SK-N-SH (cell line): ENCODE measurements at regions not wholly inside any gene's neighbourhood (a gene's known extent, or its start where the extent isn't known, plus 50 kb on each side); places are given as distances from the start of the nearest gene placed in this dataset.

Experiments
- CTCF ChIA-PET: fragments of 300-600, 350-600 bp; formaldehyde crosslinking; extraction: SDS; loops from one replicate; lab custom pipeline; 2021; lab: Yijun Ruan, JAX
- POLR2A ChIA-PET: fragments of 350-600 bp; sonication (Branson Sonifier 250); formaldehyde crosslinking; extraction: SDS; loops from one replicate; lab custom pipeline; 2020; ENCODE audit warnings: antibody characterized with exemption, inconsistent platforms; lab: Yijun Ruan, JAX
- DNase-seq: peaks from one replicate; pipeline ENCODE4 v3.0.0; 2012
- H2AFZ ChIP-seq: fragments of 200-600 bp; sonication (generic); 2 replicates; pipeline ENCODE4 v1.8.1; 2016; ENCODE audit warnings: antibody characterized with exemption, mild to moderate bottlenecking, low read depth
- H3F3A ChIP-seq: fragments of 200-600 bp; sonication (generic); replicated peaks from 2 replicates; pipeline ENCODE3; 2016; ENCODE audit warnings: antibody characterized with exemption, mild to moderate bottlenecking; ENCODE audit not compliant: insufficient read depth
- H3K27ac ChIP-seq, 2 experiments: fragments of 200-500 bp in 1 of 2; fragments of 200-600 bp in 1 of 2; sonication (Bioruptor generic) in 1 of 2; sonication (generic), shearing (Covaris generic) in 1 of 2; 2 replicates each; pipeline versions ENCODE4 v1.5.1 to v1.6.1; 2014 to 2016; ENCODE audit warnings: low read depth in 2 of 2, inconsistent platforms in 1 of 2, low read length in 1 of 2, mild to moderate bottlenecking in 1 of 2, mixed read lengths in 1 of 2
- H3K27me3 ChIP-seq: fragments of 200-600 bp; sonication (generic), shearing (Covaris generic); 2 replicates; pipeline ENCODE4 v1.6.1; 2016; ENCODE audit warnings: mixed run types; ENCODE audit not compliant: insufficient read depth
- H3K36me3 ChIP-seq, 2 experiments: fragments of 200-500 bp in 1 of 2; fragments of 200-600 bp in 1 of 2; sonication (Bioruptor generic) in 1 of 2; sonication (generic) in 1 of 2; replicated peaks in 1 of 2; 2 replicates each; pipeline versions ENCODE3 to v1.5.1; 2014 to 2016; ENCODE audit warnings: low read length in 1 of 2, mild to moderate bottlenecking in 1 of 2; ENCODE audit not compliant: insufficient read depth in 2 of 2, control insufficient read depth in 1 of 2
- H3K4me1 ChIP-seq, 2 experiments: fragments of 200-500 bp in 1 of 2; fragments of 200-600 bp in 1 of 2; sonication (Bioruptor generic) in 1 of 2; sonication (generic), shearing (Covaris generic) in 1 of 2; 2 replicates each; pipeline versions ENCODE4 v1.5.1 to v1.6.1; 2014 to 2016; ENCODE audit warnings: low read depth in 1 of 2, low read length in 1 of 2, mixed run types in 1 of 2; ENCODE audit not compliant: insufficient read depth in 2 of 2, control insufficient read depth in 1 of 2
- H3K4me2 ChIP-seq: fragments of 200-600 bp; sonication (generic), shearing (Covaris generic); 2 replicates; pipeline ENCODE4 v1.6.1; 2017; ENCODE audit warnings: mixed run types
- H3K4me3 ChIP-seq, 2 experiments: fragments of 200-500 bp in 1 of 2; fragments of 200-600 bp in 1 of 2; sonication (Bioruptor generic) in 1 of 2; sonication (generic), shearing (Covaris generic) in 1 of 2; 2 replicates each; pipeline versions ENCODE4 v1.5.1 to v1.8.1; 2014 to 2016; ENCODE audit warnings: low read depth in 2 of 2, inconsistent platforms in 1 of 2, low read length in 1 of 2, mild to moderate bottlenecking in 1 of 2, mixed read lengths in 1 of 2, moderate library complexity in 1 of 2
- H3K79me2 ChIP-seq: fragments of 200-600 bp; sonication (generic); 2 replicates; pipeline ENCODE4 v1.8.1; 2017; ENCODE audit warnings: mild to moderate bottlenecking; ENCODE audit not compliant: insufficient read depth
- H3K9ac ChIP-seq: fragments of 200-600 bp; sonication (generic); 2 replicates; pipeline ENCODE4 v1.6.1; 2017; ENCODE audit warnings: mixed run types
- H3K9me2 ChIP-seq: fragments of 200-600 bp; sonication (generic); 2 replicates; pipeline ENCODE4 v1.6.1; 2017; ENCODE audit warnings: mixed run types
- H3K9me3 ChIP-seq: fragments of 200-600 bp; sonication (generic); 2 replicates; pipeline ENCODE4 v1.6.1; 2017; ENCODE audit warnings: mixed run types, mild to moderate bottlenecking, moderate library complexity
- H4K20me1 ChIP-seq: fragments of 200-600 bp; sonication (generic); 2 replicates; pipeline ENCODE4 v1.6.1; 2017; ENCODE audit warnings: mild to moderate bottlenecking, mixed run types; ENCODE audit not compliant: insufficient read depth
- CTCF ChIP-seq: fragments of 200-600 bp; sonication (generic); IDR thresholded peaks from 2 replicates; pipeline ENCODE4 v1.6.1; 2017; ENCODE audit warnings: antibody characterized with exemption, mild to moderate bottlenecking, moderate library complexity
- EP300 ChIP-seq, 2 experiments: IDR thresholded peaks; 2 replicates each; pipeline versions ENCODE4 v1.4.0 to v1.6.1; 2012; ENCODE audit warnings: borderline replicate concordance in 1 of 2, low read depth in 1 of 2, low read length in 1 of 2
- FOSL2 ChIP-seq: IDR thresholded peaks from 2 replicates; pipeline ENCODE4 v1.4.0; 2012; ENCODE audit warnings: low read depth, mild to moderate bottlenecking, moderate library complexity, borderline replicate concordance
- GATA2 ChIP-seq: sonication (generic); formaldehyde crosslinking; IDR thresholded peaks from 2 replicates; pipeline ENCODE4 v1.5.0; 2020; ENCODE audit warnings: mild to moderate bottlenecking, missing genetic modification reagents
- JUND ChIP-seq: IDR thresholded peaks from 2 replicates; pipeline ENCODE4 v1.4.0; 2012
- MAX ChIP-seq: IDR thresholded peaks from 2 replicates; pipeline ENCODE4 v1.4.0; 2012; ENCODE audit warnings: low read depth
- MEF2A ChIP-seq: IDR thresholded peaks from 2 replicates; pipeline ENCODE4 v1.4.0; 2012; ENCODE audit warnings: low read depth, borderline replicate concordance
- RAD21 ChIP-seq: IDR thresholded peaks from 2 replicates; pipeline ENCODE4 v1.6.1; 2012; ENCODE audit warnings: mild to moderate bottlenecking, low read length
- REST ChIP-seq: IDR thresholded peaks from 2 replicates; pipeline ENCODE4 v1.6.1; 2012; ENCODE audit warnings: mild to moderate bottlenecking, low read depth, low read length, moderate library complexity
- RFX5 ChIP-seq: IDR thresholded peaks from 2 replicates; pipeline ENCODE4 v1.6.1; 2012; ENCODE audit warnings: mild to moderate bottlenecking, improper control_type of control experiment, low read length
- RXRA ChIP-seq: IDR thresholded peaks from 2 replicates; pipeline ENCODE4 v1.4.0; 2012; ENCODE audit warnings: low read depth, mild to moderate bottlenecking, borderline replicate concordance
- SIN3A ChIP-seq: IDR thresholded peaks from 2 replicates; pipeline ENCODE4 v1.6.1; 2012; ENCODE audit warnings: low read depth, mild to moderate bottlenecking, low read length, moderate library complexity, borderline replicate concordance
- TAF1 ChIP-seq: IDR thresholded peaks from 2 replicates; pipeline ENCODE4 v1.6.1; 2012; ENCODE audit warnings: low read depth, mild to moderate bottlenecking, low read length, moderate library complexity, borderline replicate concordance
- TEAD4 ChIP-seq: IDR thresholded peaks from 2 replicates; pipeline ENCODE4 v1.4.0; 2012; ENCODE audit warnings: mild to moderate bottlenecking, borderline replicate concordance; ENCODE audit not compliant: insufficient read depth
- WGBS: methylation state at CpG from one replicate; pipeline ENCODE4 v1.1.6; 2017; ENCODE audit warnings: low lambda C conversion rate; 5-methylcytosine and 5-hydroxymethylcytosine counted together
- TF ChIP-seq, protein P1 (sequence below): fragments of 150-350 bp; IDR thresholded peaks from 2 replicates; pipeline ENCODE4 v1.6.1; 2017; ENCODE audit warnings: antibody characterized with exemption, low read length, low read depth, borderline replicate concordance
- TF ChIP-seq, protein P2 (sequence below): IDR thresholded peaks from 2 replicates; pipeline ENCODE4 v1.4.0; 2012; ENCODE audit warnings: low read depth, borderline replicate concordance
- TF ChIP-seq, protein P3 (sequence below): IDR thresholded peaks from 2 replicates; pipeline ENCODE4 v1.4.0; 2012; ENCODE audit warnings: low read depth, borderline replicate concordance

GRCh38 chr16:75924397-75924796, 198.1 kb upstream of the CPHXL start:
- Histone ChIP-seq H3K4me1 (no peaks in the 10 kb centered on the region), H3K79me2 (no peaks in the 10 kb centered on the region), H3K9ac (no peak overlapping the region), H3K36me3 (no peaks in the 10 kb centered on the region), H3K9me3 (no peaks in the 10 kb centered on the region), H3K4me3 (no peak overlapping the region), H3F3A (no peaks in the 10 kb centered on the region), H3K9me2 (no peaks in the 10 kb centered on the region), H3K27me3 (no peaks in the 10 kb centered on the region), H3K27ac (no peak overlapping the region), H4K20me1 (no peaks in the 10 kb centered on the region), H3K4me2 (no peak overlapping the region), H2AFZ (no peak overlapping the region)
- POLR2A ChIA-PET: no interaction called here
- no peak for TF ChIP-seq JUND
- no peak for DNase-seq
- CTCF ChIA-PET: no interaction called here
- 36% methylated on average over 3 of the region's 3 CpGs for WGBS

- Histone ChIP-seq H3K9me3 (no peaks in the 10 kb centered on the region), H3K4me3 (no peak overlapping the region), H3K9ac (no peak overlapping the region), H3K79me2 (no peaks in the 10 kb centered on the region), H3K9me2 (no peaks in the 10 kb centered on the region), H3K36me3 (no peaks in the 10 kb centered on the region), H3K4me2 (no peak overlapping the region), H4K20me1 (no peaks in the 10 kb centered on the region), H3K27me3 (no peaks in the 10 kb centered on the region), H3F3A (no peaks in the 10 kb centered on the region), H3K27ac (no peak overlapping the region), H3K4me1 (no peaks in the 10 kb centered on the region), H2AFZ (no peak overlapping the region)
- DNase-seq: no peak
- TF ChIP-seq, protein P1, sequence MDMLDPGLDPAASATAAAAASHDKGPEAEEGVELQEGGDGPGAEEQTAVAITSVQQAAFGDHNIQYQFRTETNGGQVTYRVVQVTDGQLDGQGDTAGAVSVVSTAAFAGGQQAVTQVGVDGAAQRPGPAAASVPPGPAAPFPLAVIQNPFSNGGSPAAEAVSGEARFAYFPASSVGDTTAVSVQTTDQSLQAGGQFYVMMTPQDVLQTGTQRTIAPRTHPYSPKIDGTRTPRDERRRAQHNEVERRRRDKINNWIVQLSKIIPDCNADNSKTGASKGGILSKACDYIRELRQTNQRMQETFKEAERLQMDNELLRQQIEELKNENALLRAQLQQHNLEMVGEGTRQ: no peak
- TF ChIP-seq SIN3A (no peak), MAX (no peak), REST (no peak), EP300 (IDR thresholded peaks at IDR 0.05; ENCODE audit: borderline replicate concordance in 1 of 2, low read depth in 1 of 2, low read length in 1 of 2) (no peak), MEF2A (no peak), RFX5 (no peak), RAD21 (no peak), FOSL2 (no peak), GATA2 (no peak), RXRA (no peak), CTCF (no peak), TAF1 (no peak), TEAD4 (no peak)
- TF ChIP-seq, protein P2, sequence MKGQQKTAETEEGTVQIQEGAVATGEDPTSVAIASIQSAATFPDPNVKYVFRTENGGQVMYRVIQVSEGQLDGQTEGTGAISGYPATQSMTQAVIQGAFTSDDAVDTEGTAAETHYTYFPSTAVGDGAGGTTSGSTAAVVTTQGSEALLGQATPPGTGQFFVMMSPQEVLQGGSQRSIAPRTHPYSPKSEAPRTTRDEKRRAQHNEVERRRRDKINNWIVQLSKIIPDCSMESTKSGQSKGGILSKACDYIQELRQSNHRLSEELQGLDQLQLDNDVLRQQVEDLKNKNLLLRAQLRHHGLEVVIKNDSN: no peak
- TF ChIP-seq, protein P3, sequence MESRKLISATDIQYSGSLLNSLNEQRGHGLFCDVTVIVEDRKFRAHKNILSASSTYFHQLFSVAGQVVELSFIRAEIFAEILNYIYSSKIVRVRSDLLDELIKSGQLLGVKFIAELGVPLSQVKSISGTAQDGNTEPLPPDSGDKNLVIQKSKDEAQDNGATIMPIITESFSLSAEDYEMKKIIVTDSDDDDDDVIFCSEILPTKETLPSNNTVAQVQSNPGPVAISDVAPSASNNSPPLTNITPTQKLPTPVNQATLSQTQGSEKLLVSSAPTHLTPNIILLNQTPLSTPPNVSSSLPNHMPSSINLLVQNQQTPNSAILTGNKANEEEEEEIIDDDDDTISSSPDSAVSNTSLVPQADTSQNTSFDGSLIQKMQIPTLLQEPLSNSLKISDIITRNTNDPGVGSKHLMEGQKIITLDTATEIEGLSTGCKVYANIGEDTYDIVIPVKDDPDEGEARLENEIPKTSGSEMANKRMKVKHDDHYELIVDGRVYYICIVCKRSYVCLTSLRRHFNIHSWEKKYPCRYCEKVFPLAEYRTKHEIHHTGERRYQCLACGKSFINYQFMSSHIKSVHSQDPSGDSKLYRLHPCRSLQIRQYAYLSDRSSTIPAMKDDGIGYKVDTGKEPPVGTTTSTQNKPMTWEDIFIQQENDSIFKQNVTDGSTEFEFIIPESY: no peak
- ChIA-PET CTCF (interaction anchor here (0.7 kb wide), 1 partner anchor 726 kb away, joined by 3 read pairs; no protein-coding TSS in a partner anchor), POLR2A (no interaction called here)
- 33% methylated on average over 4 of the region's 4 CpGs for WGBS
Observed at GRCh38 chr16:75927810-75928209, 201.5 kb upstream of the CPHXL start.
